ENCODE measurements at regions not wholly inside any gene's neighbourhood (a gene's known extent, or its start where the extent isn't known, plus 50 kb on each side); places are given as distances from the start of the nearest gene placed in this dataset.

DNA sequence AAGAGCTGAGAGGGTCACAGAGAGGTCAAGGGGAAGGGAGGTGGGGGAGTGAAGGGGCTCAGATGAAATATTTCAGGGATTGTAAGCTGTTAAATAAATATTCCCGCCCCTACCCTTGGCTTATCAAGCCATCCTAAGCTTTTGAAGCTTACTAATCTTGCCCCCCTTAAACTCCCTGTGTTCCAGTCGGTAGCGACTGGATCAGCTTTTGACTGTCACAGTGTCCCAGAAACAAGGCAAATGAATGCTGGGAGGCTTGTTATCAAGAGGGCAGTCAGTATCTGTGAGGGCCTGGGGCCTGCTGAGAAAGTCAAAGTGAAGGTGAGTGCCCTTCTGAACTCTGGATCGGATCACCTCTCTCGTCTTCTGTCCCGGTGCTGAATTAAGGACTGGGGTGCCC, 128.1 kb downstream of the DACT1 start:
- TF ChIP-seq, protein P1, sequence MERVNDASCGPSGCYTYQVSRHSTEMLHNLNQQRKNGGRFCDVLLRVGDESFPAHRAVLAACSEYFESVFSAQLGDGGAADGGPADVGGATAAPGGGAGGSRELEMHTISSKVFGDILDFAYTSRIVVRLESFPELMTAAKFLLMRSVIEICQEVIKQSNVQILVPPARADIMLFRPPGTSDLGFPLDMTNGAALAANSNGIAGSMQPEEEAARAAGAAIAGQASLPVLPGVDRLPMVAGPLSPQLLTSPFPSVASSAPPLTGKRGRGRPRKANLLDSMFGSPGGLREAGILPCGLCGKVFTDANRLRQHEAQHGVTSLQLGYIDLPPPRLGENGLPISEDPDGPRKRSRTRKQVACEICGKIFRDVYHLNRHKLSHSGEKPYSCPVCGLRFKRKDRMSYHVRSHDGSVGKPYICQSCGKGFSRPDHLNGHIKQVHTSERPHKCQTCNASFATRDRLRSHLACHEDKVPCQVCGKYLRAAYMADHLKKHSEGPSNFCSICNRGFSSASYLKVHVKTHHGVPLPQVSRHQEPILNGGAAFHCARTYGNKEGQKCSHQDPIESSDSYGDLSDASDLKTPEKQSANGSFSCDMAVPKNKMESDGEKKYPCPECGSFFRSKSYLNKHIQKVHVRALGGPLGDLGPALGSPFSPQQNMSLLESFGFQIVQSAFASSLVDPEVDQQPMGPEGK (CRISPR knock-in tag; IDR thresholded peaks at IDR 0.05; ENCODE audit: borderline replicate concordance) = no peak
- TF ChIP-seq, protein P2, sequence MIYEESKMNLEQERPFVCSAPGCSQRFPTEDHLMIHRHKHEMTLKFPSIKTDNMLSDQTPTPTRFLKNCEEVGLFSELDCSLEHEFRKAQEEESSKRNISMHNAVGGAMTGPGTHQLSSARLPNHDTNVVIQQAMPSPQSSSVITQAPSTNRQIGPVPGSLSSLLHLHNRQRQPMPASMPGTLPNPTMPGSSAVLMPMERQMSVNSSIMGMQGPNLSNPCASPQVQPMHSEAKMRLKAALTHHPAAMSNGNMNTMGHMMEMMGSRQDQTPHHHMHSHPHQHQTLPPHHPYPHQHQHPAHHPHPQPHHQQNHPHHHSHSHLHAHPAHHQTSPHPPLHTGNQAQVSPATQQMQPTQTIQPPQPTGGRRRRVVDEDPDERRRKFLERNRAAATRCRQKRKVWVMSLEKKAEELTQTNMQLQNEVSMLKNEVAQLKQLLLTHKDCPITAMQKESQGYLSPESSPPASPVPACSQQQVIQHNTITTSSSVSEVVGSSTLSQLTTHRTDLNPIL (CRISPR knock-in tag; IDR thresholded peaks at IDR 0.05; ENCODE audit: low read depth) = no peak
- TF ChIP-seq BACH2 (CRISPR knock-in tag; IDR thresholded peaks at IDR 0.05; ENCODE audit: borderline replicate concordance) = no peak
- no peak for TF ChIP-seq GLIS3 (CRISPR knock-in tag; IDR thresholded peaks at IDR 0.05)
- no peak for TF ChIP-seq ZNF70 (CRISPR knock-in tag; IDR thresholded peaks at IDR 0.05)
- TF ChIP-seq SNAI2 (CRISPR knock-in tag; IDR thresholded peaks at IDR 0.05) = no peak
- TF ChIP-seq OSR1 (CRISPR knock-in tag; IDR thresholded peaks at IDR 0.05) = no peak
- TF ChIP-seq ZNF565 (CRISPR knock-in tag; conservative IDR thresholded peaks at IDR 0.05; ENCODE audit: low read depth) = no peak
- TF ChIP-seq, protein P3, sequence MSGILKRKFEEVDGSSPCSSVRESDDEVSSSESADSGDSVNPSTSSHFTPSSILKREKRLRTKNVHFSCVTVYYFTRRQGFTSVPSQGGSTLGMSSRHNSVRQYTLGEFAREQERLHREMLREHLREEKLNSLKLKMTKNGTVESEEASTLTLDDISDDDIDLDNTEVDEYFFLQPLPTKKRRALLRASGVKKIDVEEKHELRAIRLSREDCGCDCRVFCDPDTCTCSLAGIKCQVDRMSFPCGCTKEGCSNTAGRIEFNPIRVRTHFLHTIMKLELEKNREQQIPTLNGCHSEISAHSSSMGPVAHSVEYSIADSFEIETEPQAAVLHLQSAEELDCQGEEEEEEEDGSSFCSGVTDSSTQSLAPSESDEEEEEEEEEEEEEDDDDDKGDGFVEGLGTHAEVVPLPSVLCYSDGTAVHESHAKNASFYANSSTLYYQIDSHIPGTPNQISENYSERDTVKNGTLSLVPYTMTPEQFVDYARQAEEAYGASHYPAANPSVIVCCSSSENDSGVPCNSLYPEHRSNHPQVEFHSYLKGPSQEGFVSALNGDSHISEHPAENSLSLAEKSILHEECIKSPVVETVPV (CRISPR knock-in tag; IDR thresholded peaks at IDR 0.05) = no peak
- TF ChIP-seq ARNTL (CRISPR knock-in tag; IDR thresholded peaks at IDR 0.05; ENCODE audit: borderline replicate concordance, low read depth) = no peak
- TF ChIP-seq, protein P4, sequence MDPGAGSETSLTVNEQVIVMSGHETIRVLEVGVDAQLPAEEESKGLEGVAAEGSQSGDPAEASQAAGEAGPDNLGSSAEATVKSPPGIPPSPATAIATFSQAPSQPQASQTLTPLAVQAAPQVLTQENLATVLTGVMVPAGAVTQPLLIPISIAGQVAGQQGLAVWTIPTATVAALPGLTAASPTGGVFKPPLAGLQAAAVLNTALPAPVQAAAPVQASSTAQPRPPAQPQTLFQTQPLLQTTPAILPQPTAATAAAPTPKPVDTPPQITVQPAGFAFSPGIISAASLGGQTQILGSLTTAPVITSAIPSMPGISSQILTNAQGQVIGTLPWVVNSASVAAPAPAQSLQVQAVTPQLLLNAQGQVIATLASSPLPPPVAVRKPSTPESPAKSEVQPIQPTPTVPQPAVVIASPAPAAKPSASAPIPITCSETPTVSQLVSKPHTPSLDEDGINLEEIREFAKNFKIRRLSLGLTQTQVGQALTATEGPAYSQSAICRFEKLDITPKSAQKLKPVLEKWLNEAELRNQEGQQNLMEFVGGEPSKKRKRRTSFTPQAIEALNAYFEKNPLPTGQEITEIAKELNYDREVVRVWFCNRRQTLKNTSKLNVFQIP (CRISPR knock-in tag; IDR thresholded peaks at IDR 0.05; ENCODE audit: borderline replicate concordance, low read depth) = no peak
- no peak for TF ChIP-seq ZFP30 (CRISPR knock-in tag; IDR thresholded peaks at IDR 0.05)
- no peak for TF ChIP-seq ZC3H10 (CRISPR knock-in tag; IDR thresholded peaks at IDR 0.05)
- TF ChIP-seq ZFP3 (CRISPR knock-in tag; IDR thresholded peaks at IDR 0.05) = no peak
- no peak for TF ChIP-seq PPARA (CRISPR knock-in tag; IDR thresholded peaks at IDR 0.05; ENCODE audit: borderline replicate concordance)
- no peak for ATAC-seq

DNA sequence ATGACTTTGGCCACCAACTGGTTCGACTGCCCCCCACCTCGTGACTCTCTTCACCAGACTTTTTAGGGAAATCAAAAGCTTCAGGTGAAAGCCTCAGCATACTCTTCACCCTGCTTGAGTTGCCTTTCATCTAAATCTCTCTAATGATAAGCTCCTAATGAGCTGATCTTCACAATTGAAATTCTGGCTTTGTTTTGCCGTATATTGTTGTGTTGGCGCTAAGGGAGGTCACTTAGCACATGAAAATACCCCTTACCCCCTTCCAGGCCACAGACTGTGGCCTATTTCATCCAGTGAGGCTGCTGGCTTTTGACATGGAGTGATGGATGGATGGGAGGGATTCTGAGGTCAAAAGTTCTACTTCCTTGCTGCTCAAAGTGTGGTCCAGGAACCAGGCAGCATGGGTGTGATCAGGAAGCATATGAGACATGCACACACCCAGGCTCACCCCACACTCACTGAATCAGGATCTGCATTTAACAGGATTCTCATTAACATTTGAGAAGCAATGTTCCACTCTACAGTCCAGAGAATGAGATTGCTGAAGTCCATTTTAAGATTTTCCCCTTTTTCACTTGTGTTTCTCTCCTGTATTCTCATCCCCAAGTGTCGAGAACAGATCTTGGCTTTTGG, 131.4 kb downstream of the DACT1 start:
- TF ChIP-seq GLIS3 (CRISPR knock-in tag; IDR thresholded peaks at IDR 0.05) = no peak
- no peak for TF ChIP-seq ZC3H10 (CRISPR knock-in tag; IDR thresholded peaks at IDR 0.05)
- TF ChIP-seq SNAI2 (CRISPR knock-in tag; IDR thresholded peaks at IDR 0.05) = no peak
- TF ChIP-seq ZNF8 (CRISPR knock-in tag; IDR thresholded peaks at IDR 0.05) = no peak
- TF ChIP-seq ZNF565 (CRISPR knock-in tag; conservative IDR thresholded peaks at IDR 0.05; ENCODE audit: low read depth) = no peak
- TF ChIP-seq ISL1 (CRISPR knock-in tag; IDR thresholded peaks at IDR 0.05) = no peak
- TF ChIP-seq ZFP30 (CRISPR knock-in tag; IDR thresholded peaks at IDR 0.05) = no peak
- TF ChIP-seq, protein P3 (CRISPR knock-in tag; IDR thresholded peaks at IDR 0.05) = no peak
- TF ChIP-seq ZFP3 (CRISPR knock-in tag; IDR thresholded peaks at IDR 0.05) = no peak
- TF ChIP-seq TOX (CRISPR knock-in tag; IDR thresholded peaks at IDR 0.05; ENCODE audit: borderline replicate concordance) = no peak
- no peak for TF ChIP-seq ZNF70 (CRISPR knock-in tag; IDR thresholded peaks at IDR 0.05)
- TF ChIP-seq, protein P2 (CRISPR knock-in tag; IDR thresholded peaks at IDR 0.05; ENCODE audit: low read depth) = no peak
- no peak for TF ChIP-seq TCF4 (CRISPR knock-in tag; IDR thresholded peaks at IDR 0.05; ENCODE audit: borderline replicate concordance)
- TF ChIP-seq OSR1 (CRISPR knock-in tag; IDR thresholded peaks at IDR 0.05) = no peak
- no peak for ATAC-seq

DNA sequence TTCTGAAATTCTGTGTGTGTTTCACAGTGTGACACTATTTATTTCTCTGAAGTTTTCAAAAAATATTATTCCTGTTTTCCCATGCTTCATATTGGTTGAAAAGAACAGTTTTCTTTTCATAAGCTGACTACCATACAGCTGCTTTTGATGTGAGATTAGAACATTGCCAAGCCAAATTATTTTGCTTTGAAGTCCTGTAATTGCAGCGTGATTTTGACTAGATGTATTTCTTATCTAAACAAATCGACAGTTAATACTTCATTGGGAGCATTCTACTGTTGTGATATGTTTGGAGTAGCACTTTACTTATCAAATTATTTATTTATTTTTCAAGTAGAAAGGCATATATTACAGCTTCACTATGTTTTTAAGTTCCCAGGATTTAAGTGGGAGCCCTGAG, 132.0 kb downstream of the DACT1 start:
- TF ChIP-seq, protein P4 (CRISPR knock-in tag; IDR thresholded peaks at IDR 0.05; ENCODE audit: borderline replicate concordance, low read depth) = no peak
- TF ChIP-seq, protein P5, sequence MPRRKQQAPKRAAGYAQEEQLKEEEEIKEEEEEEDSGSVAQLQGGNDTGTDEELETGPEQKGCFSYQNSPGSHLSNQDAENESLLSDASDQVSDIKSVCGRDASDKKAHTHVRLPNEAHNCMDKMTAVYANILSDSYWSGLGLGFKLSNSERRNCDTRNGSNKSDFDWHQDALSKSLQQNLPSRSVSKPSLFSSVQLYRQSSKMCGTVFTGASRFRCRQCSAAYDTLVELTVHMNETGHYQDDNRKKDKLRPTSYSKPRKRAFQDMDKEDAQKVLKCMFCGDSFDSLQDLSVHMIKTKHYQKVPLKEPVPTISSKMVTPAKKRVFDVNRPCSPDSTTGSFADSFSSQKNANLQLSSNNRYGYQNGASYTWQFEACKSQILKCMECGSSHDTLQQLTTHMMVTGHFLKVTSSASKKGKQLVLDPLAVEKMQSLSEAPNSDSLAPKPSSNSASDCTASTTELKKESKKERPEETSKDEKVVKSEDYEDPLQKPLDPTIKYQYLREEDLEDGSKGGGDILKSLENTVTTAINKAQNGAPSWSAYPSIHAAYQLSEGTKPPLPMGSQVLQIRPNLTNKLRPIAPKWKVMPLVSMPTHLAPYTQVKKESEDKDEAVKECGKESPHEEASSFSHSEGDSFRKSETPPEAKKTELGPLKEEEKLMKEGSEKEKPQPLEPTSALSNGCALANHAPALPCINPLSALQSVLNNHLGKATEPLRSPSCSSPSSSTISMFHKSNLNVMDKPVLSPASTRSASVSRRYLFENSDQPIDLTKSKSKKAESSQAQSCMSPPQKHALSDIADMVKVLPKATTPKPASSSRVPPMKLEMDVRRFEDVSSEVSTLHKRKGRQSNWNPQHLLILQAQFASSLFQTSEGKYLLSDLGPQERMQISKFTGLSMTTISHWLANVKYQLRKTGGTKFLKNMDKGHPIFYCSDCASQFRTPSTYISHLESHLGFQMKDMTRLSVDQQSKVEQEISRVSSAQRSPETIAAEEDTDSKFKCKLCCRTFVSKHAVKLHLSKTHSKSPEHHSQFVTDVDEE (CRISPR knock-in tag; IDR thresholded peaks at IDR 0.05) = no peak
- TF ChIP-seq TCF4 (CRISPR knock-in tag; IDR thresholded peaks at IDR 0.05; ENCODE audit: borderline replicate concordance) = no peak
- no peak for TF ChIP-seq RARB (CRISPR knock-in tag; IDR thresholded peaks at IDR 0.05)
- TF ChIP-seq, protein P2 (CRISPR knock-in tag; IDR thresholded peaks at IDR 0.05; ENCODE audit: low read depth) = no peak
- no peak for ATAC-seq
